ENCODE measurements at regions not wholly inside any gene's neighbourhood (a gene's known extent, or its start where the extent isn't known, plus 50 kb on each side); places are given as distances from the start of the nearest gene placed in this dataset.

- no peak for TF ChIP-seq CTCF (IDR thresholded peaks at IDR 0.05)
- no peak for TF ChIP-seq POLR2A (IDR thresholded peaks at IDR 0.05)
Measured at GRCh38 chr6:144471986-144472385, 186.9 kb downstream of the UTRN start.
